Fibroblast of mammary gland (primary cell): ENCODE measurements at regions not wholly inside any gene's neighbourhood (a gene's known extent, or its start where the extent isn't known, plus 50 kb on each side); places are given as distances from the start of the nearest gene placed in this dataset.

ENCODE experiments used
- DNase-seq: peaks from one replicate; pipeline ENCODE4 v3.0.0-alpha.2; 2010; ENCODE audit warnings: low read depth
- H3K4me3 ChIP-seq: 2 replicates; pipeline ENCODE4 v1.5.1; 2011; ENCODE audit warnings: low read depth, mild to moderate bottlenecking, low read length, moderate library complexity; ENCODE audit not compliant: control insufficient read depth
- TF ChIP-seq, protein P1 (sequence below): conservative IDR thresholded peaks from 2 replicates; pipeline ENCODE4 v1.5.1; 2011; ENCODE audit warnings: low read depth, low read length, inconsistent platforms; ENCODE audit not compliant: control insufficient read depth, insufficient read depth

- TF ChIP-seq, protein P1, sequence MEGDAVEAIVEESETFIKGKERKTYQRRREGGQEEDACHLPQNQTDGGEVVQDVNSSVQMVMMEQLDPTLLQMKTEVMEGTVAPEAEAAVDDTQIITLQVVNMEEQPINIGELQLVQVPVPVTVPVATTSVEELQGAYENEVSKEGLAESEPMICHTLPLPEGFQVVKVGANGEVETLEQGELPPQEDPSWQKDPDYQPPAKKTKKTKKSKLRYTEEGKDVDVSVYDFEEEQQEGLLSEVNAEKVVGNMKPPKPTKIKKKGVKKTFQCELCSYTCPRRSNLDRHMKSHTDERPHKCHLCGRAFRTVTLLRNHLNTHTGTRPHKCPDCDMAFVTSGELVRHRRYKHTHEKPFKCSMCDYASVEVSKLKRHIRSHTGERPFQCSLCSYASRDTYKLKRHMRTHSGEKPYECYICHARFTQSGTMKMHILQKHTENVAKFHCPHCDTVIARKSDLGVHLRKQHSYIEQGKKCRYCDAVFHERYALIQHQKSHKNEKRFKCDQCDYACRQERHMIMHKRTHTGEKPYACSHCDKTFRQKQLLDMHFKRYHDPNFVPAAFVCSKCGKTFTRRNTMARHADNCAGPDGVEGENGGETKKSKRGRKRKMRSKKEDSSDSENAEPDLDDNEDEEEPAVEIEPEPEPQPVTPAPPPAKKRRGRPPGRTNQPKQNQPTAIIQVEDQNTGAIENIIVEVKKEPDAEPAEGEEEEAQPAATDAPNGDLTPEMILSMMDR = no peak
- no peak for DNase-seq
- no peak overlapping the region for H3K4me3 ChIP-seq
Observed at GRCh38 chr6:87901613-87902012, 146.0 kb upstream of the SPACA1 start.

DNA sequence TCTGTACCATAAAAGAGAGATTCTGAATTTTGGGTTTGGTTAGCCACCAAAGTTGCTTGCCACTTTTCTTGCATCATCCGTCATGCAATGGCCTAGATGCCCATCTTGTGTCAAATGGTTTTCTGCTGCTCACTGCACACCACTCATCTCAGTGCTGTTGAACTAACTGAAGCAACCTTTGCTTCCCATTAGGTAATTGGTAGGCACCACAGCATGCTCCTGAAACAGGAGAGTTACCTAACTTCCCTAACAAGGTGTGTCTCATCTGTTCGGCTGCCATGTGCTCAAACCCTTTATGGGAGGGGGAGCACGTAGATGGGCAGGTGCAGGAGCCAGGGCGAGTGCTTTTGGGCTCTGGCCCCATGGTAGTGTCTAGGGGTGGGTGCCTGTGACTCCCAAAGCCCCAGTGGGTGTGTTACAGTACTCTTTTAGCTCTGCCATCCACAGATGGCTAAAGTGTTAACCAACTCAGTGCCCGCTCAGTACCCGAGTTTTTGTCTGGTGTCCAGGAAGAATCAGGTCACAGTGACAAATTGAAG is 147.4 kb upstream of the SPACA1 start:
- H3K4me3 ChIP-seq = no peak overlapping the region
- TF ChIP-seq, protein P1 = no peak
- DNase-seq = no peak

DNA sequence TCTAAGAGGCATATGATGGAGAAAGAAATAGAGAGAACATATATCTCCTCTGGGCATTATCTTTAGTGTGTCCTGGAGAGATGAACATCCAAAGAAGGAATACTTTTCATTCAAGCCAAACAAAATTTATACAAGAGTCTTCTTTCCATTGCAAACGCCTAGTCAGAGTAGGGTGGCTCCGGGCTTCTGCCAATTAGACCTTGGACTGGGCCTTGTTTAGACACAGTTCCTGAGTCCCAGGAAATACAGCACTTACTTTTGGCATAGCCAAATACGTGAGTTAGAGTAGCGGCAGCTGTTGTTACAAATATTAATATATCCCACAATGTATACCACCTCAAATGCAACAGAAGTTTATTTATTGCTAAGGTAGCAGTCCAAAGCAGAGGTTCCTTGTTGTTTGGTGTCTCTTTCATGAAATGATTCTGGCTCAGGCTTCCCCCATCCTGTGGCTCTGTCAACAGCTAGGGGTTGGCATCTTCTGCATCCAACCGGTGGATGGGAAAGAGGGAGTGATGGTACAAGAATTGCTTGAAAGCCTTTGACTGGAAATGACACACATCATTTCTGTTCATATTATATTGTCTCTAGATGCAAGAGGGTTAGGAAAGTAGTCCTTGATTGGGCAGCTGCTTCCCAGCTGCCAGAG is 148.0 kb upstream of the SPACA1 start:
- DNase-seq = no peak
- TF ChIP-seq, protein P1 = no peak
- H3K4me3 ChIP-seq = no peak overlapping the region

DNA sequence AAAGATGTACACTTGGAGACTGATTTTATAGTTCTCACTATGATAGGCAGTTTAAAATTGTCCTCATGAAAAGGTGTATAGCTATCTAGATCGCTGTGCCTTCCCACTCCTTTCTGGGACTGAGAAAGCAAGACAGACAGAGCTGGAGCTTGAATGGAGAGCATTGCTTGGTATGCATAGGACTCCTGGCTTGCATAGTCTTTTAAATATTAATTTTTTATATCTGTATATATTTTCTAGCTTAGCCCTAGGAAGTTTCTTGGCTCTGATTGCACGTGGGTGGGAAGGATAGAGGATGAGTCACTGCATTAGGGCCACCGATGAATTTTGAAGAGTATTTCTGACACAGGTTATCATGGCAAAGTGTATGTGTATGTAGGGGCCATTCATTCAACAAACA is 150.0 kb upstream of the SPACA1 start:
- no peak overlapping the region for H3K4me3 ChIP-seq
- TF ChIP-seq, protein P1 = no peak
- DNase-seq = peak; percentile 40

DNA sequence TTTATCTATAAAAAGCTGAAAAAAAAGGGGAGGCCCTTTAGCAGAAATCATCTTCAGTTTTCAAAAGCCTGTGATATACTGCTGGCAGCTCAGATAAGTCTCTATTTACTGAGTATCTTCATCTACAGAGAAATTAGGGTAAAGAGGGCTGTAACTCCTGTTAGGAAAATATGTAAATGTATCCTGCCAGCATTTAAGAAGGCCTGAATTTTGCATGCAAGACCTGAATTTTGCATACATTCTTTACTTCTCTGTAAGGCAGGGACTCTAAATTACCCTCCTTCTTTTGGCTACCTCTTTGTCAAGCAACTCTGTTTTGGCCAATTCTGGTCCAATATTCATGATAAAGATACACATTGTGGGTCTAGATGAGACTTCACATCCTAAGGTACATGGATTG is 150.6 kb upstream of the SPACA1 start:
- no peak for DNase-seq
- TF ChIP-seq, protein P1 = no peak
- H3K4me3 ChIP-seq = no peak overlapping the region

GRCh38 chr6:87887266-87887665 is 160.4 kb upstream of the SPACA1 start:
- DNase-seq = no peak

More at GRCh38 chr6:87887266-87887665, 160.4 kb upstream of the SPACA1 start:
- no peak overlapping the region for H3K4me3 ChIP-seq
- TF ChIP-seq, protein P1 = no peak
